Mucosa of descending colon (tissue), 3 donors: ENCODE measurements at regions not wholly inside any gene's neighbourhood (a gene's known extent, or its start where the extent isn't known, plus 50 kb on each side); places are given as distances from the start of the nearest gene placed in this dataset.

ENCODE experiments used
- ATAC-seq: fragments of 200-7000 bp; cut with Tn5 transposase; one replicate; pipeline ENCODE4 v1.9.1; 2020; ENCODE audit warnings: mild to moderate bottlenecking, moderate library complexity
- DNase-seq, 3 donors: peaks; one replicate each; pipeline ENCODE4 v3.0.0-alpha.2; 2020
- H3K36me3 ChIP-seq: fragments of 200-600 bp; one replicate; pipeline ENCODE4 v1.8.0; 2021; ENCODE audit warnings: low read depth, mild to moderate bottlenecking
- H3K4me1 ChIP-seq: fragments of 200-600 bp; one replicate; pipeline ENCODE4 v1.8.0; 2021; ENCODE audit warnings: low read depth, mild to moderate bottlenecking
- H3K4me3 ChIP-seq: fragments of 200-600 bp; one replicate; pipeline ENCODE4 v1.8.0; 2021; ENCODE audit warnings: mild to moderate bottlenecking
- H3K9me3 ChIP-seq: fragments of 200-600 bp; one replicate; pipeline ENCODE4 v1.8.0; 2021; ENCODE audit warnings: mild to moderate bottlenecking
- intact Hi-C, 2 donors: fragments of 100-400 bp; cut with DNase I in 1 of 2; cut with micrococcal nuclease in 1 of 2; formaldehyde crosslinking; loops; one replicate each; pipeline versions ENCODE4 v1.11.0 to v1.11.1; 2022; cut with DNase I, micrococcal nuclease
- TF ChIP-seq, protein P1 (sequence below): fragments of 200-600 bp; IDR thresholded peaks from one replicate; pipeline ENCODE4 v1.8.0; 2022; ENCODE audit warnings: antibody characterized with exemption, mild to moderate bottlenecking
- donor health status: DM: no; HTN: no; CAD: no; lungs with moderate emphysema.
- donor health status: DM: no; HTN: no; CAD: no.
- donor health status: DM: no; HTN: yes; CAD: no.

DNA sequence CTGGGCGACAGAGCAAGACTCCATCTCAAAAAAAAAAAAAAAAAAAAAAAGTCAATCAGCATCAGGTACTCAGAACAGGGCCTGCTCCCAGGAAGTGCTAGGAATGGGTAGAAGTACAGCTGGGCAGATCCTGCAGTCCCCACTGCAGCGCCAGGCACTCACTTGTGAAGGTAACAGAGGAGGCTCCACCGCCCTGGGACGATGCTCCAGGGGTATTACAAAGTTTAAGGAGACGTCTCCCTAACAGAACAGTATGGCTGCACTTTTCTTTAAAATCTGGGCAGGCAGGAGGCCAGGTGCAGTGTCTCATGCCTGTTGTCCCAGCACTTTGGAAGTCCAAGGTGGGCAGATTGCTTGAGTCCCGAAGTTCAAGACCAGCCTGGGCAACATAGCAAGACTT lies 1449.0 kb downstream of the BRD1 start:
- Histone ChIP-seq H3K36me3 (no peaks in the 10 kb centered on the region), H3K4me1 (no peaks in the 10 kb centered on the region), H3K4me3 (no peak overlapping the region), H3K9me3 (no peaks in the 10 kb centered on the region)
- DNase-seq, result no peak
- ATAC-seq, result no peak
- TF ChIP-seq, protein P1, sequence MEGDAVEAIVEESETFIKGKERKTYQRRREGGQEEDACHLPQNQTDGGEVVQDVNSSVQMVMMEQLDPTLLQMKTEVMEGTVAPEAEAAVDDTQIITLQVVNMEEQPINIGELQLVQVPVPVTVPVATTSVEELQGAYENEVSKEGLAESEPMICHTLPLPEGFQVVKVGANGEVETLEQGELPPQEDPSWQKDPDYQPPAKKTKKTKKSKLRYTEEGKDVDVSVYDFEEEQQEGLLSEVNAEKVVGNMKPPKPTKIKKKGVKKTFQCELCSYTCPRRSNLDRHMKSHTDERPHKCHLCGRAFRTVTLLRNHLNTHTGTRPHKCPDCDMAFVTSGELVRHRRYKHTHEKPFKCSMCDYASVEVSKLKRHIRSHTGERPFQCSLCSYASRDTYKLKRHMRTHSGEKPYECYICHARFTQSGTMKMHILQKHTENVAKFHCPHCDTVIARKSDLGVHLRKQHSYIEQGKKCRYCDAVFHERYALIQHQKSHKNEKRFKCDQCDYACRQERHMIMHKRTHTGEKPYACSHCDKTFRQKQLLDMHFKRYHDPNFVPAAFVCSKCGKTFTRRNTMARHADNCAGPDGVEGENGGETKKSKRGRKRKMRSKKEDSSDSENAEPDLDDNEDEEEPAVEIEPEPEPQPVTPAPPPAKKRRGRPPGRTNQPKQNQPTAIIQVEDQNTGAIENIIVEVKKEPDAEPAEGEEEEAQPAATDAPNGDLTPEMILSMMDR, result no peak
- intact Hi-C loops, result no loop called here

DNA sequence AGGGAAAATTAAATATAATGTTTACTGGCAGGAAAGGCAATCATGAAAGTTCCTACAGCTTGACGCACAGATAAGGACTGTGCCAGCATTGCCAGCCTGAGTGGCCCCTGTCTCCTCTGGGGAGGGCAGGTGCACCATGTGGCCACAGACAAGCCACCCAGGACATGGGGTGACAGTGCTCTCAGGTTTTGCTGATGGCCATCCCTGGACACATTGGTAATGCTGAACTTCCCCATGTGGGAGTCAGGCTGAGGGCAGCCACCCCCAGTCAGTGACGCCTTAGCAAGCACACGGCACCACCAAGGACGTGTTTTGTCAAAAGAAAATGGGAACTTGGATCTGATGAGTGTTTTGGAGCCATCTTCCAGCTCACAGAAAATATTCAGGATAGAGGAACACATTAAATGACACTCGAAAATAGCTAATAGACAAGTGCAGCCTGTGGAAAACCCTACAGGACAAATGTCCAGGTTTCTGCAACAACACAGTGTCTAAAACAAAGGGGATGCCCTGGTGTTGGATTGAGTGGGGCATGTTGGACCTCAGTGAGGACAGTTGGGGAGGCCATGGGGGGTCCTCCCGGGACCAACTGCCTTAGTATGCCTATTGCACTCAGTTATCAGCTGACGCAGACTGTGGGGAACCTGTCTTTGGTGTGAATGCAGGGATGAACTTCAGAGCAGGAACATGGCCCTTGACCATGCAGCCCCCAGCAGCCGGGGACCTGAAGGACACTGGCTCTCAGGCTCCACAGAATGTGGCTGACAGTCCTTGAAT lies 1450.5 kb downstream of the BRD1 start:
- Histone ChIP-seq H3K9me3 (no peaks in the 10 kb centered on the region), H3K4me1 (no peaks in the 10 kb centered on the region), H3K36me3 (no peaks in the 10 kb centered on the region), H3K4me3 (no peak overlapping the region)
- no peak for ATAC-seq
- TF ChIP-seq, protein P1, result no peak
- intact Hi-C loops, result no loop called here
- no peak for DNase-seq

DNA sequence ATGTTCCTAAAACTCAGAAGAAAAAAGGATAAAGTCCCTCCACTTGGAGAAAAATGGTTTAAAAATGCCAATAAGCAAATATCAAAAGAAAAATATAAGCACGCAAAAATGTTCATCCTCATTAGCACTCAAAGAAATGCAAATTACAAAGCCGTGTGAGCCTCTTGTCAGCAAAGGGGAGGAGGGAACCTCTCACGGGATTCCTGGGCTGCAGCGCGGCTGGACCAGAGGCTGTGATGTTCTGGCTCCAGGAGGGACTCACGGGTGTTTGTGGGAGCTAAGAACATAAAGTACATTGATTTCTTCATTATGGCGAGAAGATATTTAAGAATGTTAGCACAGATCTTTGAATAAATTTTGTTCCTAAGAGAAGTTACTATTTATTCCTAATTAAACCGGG lies 1451.2 kb downstream of the BRD1 start:
- Histone ChIP-seq H3K4me1 (no peaks in the 10 kb centered on the region), H3K36me3 (no peaks in the 10 kb centered on the region), H3K9me3 (no peaks in the 10 kb centered on the region), H3K4me3 (no peak overlapping the region)
- TF ChIP-seq, protein P1, result no peak
- intact Hi-C loops, result no loop called here
- ATAC-seq (no peak), DNase-seq (no peak)

DNA sequence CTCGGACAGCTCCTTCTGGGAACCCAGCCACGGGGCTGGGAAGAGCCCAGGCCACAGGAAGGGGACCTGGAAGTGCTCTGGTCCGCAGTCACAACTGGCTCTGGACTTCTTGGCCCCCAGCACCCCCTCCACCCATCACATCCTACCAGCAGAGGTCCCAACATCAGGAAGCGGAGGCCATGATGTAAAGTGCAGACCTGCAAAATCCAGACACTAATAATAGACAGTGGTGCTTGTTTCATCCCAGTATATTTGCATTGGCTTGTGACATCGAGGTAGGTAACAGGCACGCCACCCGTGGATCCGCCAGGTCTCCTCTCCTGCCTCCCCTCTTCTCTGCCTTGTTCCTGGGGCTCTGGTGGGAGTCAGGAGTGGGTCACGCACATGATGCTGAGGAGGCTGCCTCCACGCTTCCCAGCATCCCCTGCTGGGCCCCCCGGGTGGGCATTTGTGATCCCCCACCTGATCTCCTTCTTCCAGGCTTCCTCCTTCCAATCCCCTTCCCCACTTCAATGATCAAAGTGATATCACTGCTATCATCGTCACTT lies 1454.0 kb downstream of the BRD1 start:
- H3K36me3 ChIP-seq, result no peaks in the 10 kb centered on the region
- intact Hi-C loops, result no loop called here
- ATAC-seq, result no peak
- H3K4me1 ChIP-seq, result peaks cover 10% of the 10 kb centered on the region
- TF ChIP-seq, protein P1, result no peak
- no peak overlapping the region for H3K4me3 ChIP-seq
- no peaks in the 10 kb centered on the region for H3K9me3 ChIP-seq
- no peak for DNase-seq

DNA sequence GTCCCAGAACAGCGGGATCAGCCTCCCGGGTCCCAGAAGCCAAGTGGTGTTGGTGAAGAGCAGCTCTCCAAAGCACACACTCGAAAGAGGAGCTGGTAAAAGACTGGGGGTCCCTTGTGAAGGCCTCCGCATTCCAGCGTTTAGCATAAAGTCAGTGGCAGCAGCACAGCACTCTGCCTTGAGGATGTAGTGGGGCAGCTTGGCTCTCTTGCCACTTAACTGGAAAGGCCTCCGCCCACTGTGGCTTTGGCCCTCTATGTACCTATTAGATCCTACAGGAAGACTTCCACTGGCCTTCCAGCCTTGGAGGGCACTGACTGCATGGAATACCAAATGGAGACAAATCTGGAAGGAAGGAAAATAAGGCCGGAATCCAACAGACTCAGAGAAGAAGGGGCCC lies 1455.3 kb downstream of the BRD1 start:
- ATAC-seq (no peak), DNase-seq (no peak)
- intact Hi-C loops, result no loop called here
- Histone ChIP-seq H3K9me3 (no peaks in the 10 kb centered on the region), H3K36me3 (no peaks in the 10 kb centered on the region), H3K4me3 (no peak overlapping the region), H3K4me1 (peaks cover 10% of the 10 kb centered on the region)
- TF ChIP-seq, protein P1, result no peak
